H9 (cell line): ENCODE measurements at regions not wholly inside any gene's neighbourhood (a gene's known extent, or its start where the extent isn't known, plus 50 kb on each side); places are given as distances from the start of the nearest gene placed in this dataset.

Source experiments
- DNase-seq: peaks from one replicate; pipeline ENCODE4 v3.0.0-alpha.2; 2017
- H2AFZ ChIP-seq: one replicate; pipeline ENCODE4 v1.6.1; 2013; ENCODE audit warnings: mild to moderate bottlenecking, low read length, control low read depth, moderate library complexity
- H2AK5ac ChIP-seq: 2 replicates; pipeline ENCODE4 v1.6.1; 2013; ENCODE audit warnings: low read length, control low read depth, mixed read lengths; ENCODE audit not compliant: insufficient read length
- H2BK120ac ChIP-seq: one replicate; pipeline ENCODE4 v1.6.1; 2013; ENCODE audit warnings: low read depth, mild to moderate bottlenecking, low read length, control low read depth, inconsistent platforms; ENCODE audit not compliant: poor library complexity, severe bottlenecking
- H2BK12ac ChIP-seq: 2 replicates; pipeline ENCODE4 v1.6.1; 2013; ENCODE audit warnings: low read length, control low read depth, mixed read lengths, low read depth; ENCODE audit not compliant: insufficient read length
- H2BK15ac ChIP-seq: 2 replicates; pipeline ENCODE4 v1.6.1; 2013; ENCODE audit warnings: low read depth, low read length, control low read depth
- H2BK20ac ChIP-seq: one replicate; pipeline ENCODE4 v1.6.1; 2013; ENCODE audit warnings: low read depth, mild to moderate bottlenecking, low read length, control low read depth, inconsistent platforms; ENCODE audit not compliant: poor library complexity, severe bottlenecking
- H2BK5ac ChIP-seq: 2 replicates; pipeline ENCODE4 v1.6.1; 2013; ENCODE audit warnings: low read length, control low read depth, mixed read lengths; ENCODE audit not compliant: insufficient read length
- H3K14ac ChIP-seq: 2 replicates; pipeline ENCODE4 v1.6.1; 2013; ENCODE audit warnings: low read length, control low read depth; ENCODE audit not compliant: insufficient read depth
- H3K18ac ChIP-seq: 2 replicates; pipeline ENCODE4 v1.6.1; 2013; ENCODE audit warnings: low read depth, mild to moderate bottlenecking, mixed read lengths, low read length, control low read depth; ENCODE audit not compliant: insufficient read length
- H3K23ac ChIP-seq: 2 replicates; pipeline ENCODE4 v1.6.1; 2013; ENCODE audit warnings: low read length, control low read depth, mixed read lengths, low read depth; ENCODE audit not compliant: insufficient read length
- H3K23me2 ChIP-seq: 2 replicates; pipeline ENCODE4 v1.6.1; 2013; ENCODE audit warnings: low read depth, mild to moderate bottlenecking, mixed read lengths, low read length, control low read depth; ENCODE audit not compliant: insufficient read length, poor library complexity, severe bottlenecking
- H3K27ac ChIP-seq: 2 replicates; pipeline ENCODE4 v1.5.1; 2013; ENCODE audit warnings: low read length, control low read depth, mixed read lengths, low read depth; ENCODE audit not compliant: insufficient read length
- H3K27me3 ChIP-seq: 2 replicates; pipeline ENCODE4 v1.6.1; 2013; ENCODE audit warnings: low read length, control low read depth, inconsistent platforms; ENCODE audit not compliant: insufficient read depth
- H3K4ac ChIP-seq: 2 replicates; pipeline ENCODE4 v1.6.1; 2013; ENCODE audit warnings: low read depth, mild to moderate bottlenecking, control low read depth, inconsistent platforms, low read length, moderate library complexity
- H3K4me1 ChIP-seq: 2 replicates; pipeline ENCODE4 v1.6.1; 2013; ENCODE audit warnings: low read length, control low read depth, inconsistent platforms; ENCODE audit not compliant: insufficient read depth
- H3K4me2 ChIP-seq: 2 replicates; pipeline ENCODE4 v1.6.1; 2013; ENCODE audit warnings: low read length, control low read depth, mixed read lengths; ENCODE audit not compliant: insufficient read length, insufficient read depth
- H3K56ac ChIP-seq: 2 replicates; pipeline ENCODE4 v1.6.1; 2013; ENCODE audit warnings: low read depth, mild to moderate bottlenecking, mixed read lengths, low read length, control low read depth; ENCODE audit not compliant: insufficient read length
- H3K79me1 ChIP-seq: 2 replicates; pipeline ENCODE4 v1.6.1; 2013; ENCODE audit warnings: low read depth, mild to moderate bottlenecking, moderate library complexity, low read length, control low read depth, inconsistent platforms; ENCODE audit not compliant: insufficient read depth, poor library complexity, severe bottlenecking
- H3K79me2 ChIP-seq: 2 replicates; pipeline ENCODE4 v1.6.1; 2013; ENCODE audit warnings: low read length, control low read depth, inconsistent platforms; ENCODE audit not compliant: insufficient read depth
- H3K9ac ChIP-seq: 2 replicates; pipeline ENCODE4 v1.6.1; 2013; ENCODE audit warnings: low read length, control low read depth, mixed read lengths; ENCODE audit not compliant: insufficient read length; ENCODE audit errors: extremely low read depth
- H3K9me3 ChIP-seq: one replicate; pipeline ENCODE4 v1.6.1; 2013; ENCODE audit warnings: low read depth, low read length, inconsistent platforms; ENCODE audit not compliant: control insufficient read depth
- H3T11ph ChIP-seq: one replicate; pipeline ENCODE4 v1.6.1; 2013; ENCODE audit warnings: mild to moderate bottlenecking, low read length, control low read depth, inconsistent platforms
- H4K20me1 ChIP-seq: one replicate; pipeline ENCODE4 v1.6.1; 2013; ENCODE audit not compliant: control insufficient read depth, insufficient read length, insufficient read depth
- H4K5ac ChIP-seq: 2 replicates; pipeline ENCODE4 v1.6.1; 2013; ENCODE audit warnings: low read depth, mild to moderate bottlenecking, mixed read lengths, low read length, control low read depth; ENCODE audit not compliant: insufficient read length
- H4K8ac ChIP-seq: replicated peaks from 2 replicates; pipeline ENCODE4 v1.6.1; 2013; ENCODE audit warnings: low read length, control low read depth, mixed read lengths, low read depth; ENCODE audit not compliant: insufficient read length
- H4K91ac ChIP-seq: 2 replicates; pipeline ENCODE4 v1.6.1; 2013; ENCODE audit warnings: low read depth, mild to moderate bottlenecking, moderate library complexity, mixed read lengths, low read length, control low read depth; ENCODE audit not compliant: insufficient read length
- H3K27ac Mint-ChIP-seq, 3 experiments: 2 replicates in 2 of 3; 3 replicates in 1 of 3; pipeline ENCODE4 v1.8.0; 2020 to 2021; ENCODE audit warnings: mixed read lengths in 3 of 3, mild to moderate bottlenecking in 1 of 3, moderate library complexity in 1 of 3
- H3K27me3 Mint-ChIP-seq: 2 replicates; pipeline ENCODE4 v1.8.0; 2021; ENCODE audit warnings: low read depth, mild to moderate bottlenecking, moderate library complexity, mixed read lengths
- H3K36me3 Mint-ChIP-seq, 3 experiments: 2 replicates in 2 of 3; 3 replicates in 1 of 3; pipeline ENCODE4 v1.8.0; 2020 to 2021; ENCODE audit warnings: low read depth in 3 of 3, mixed read lengths in 3 of 3; ENCODE audit not compliant: insufficient read depth in 1 of 3
- H3K4me1 Mint-ChIP-seq, 2 experiments: 2 replicates each; pipeline ENCODE4 v1.8.0; 2020; ENCODE audit warnings: mixed read lengths in 2 of 2
- H3K4me3 Mint-ChIP-seq, 2 experiments: 2 replicates in 1 of 2; 3 replicates in 1 of 2; pipeline ENCODE4 v1.8.0; 2020 to 2021; ENCODE audit warnings: mild to moderate bottlenecking in 2 of 2, mixed read lengths in 2 of 2, moderate library complexity in 1 of 2
- H3K9me3 Mint-ChIP-seq, 2 experiments: 2 replicates in 1 of 2; 3 replicates in 1 of 2; pipeline ENCODE4 v1.8.0; 2020; ENCODE audit warnings: mild to moderate bottlenecking in 2 of 2, mixed read lengths in 2 of 2, moderate library complexity in 1 of 2
- WGBS: extraction: QIAGEN DNeasy Blood & Tissue Kit; methylation state at CpG from one replicate; pipeline ENCODE4 v1.1.7; 2013; ENCODE audit warnings: missing lambda C conversion rate, low lambda C conversion rate, mixed read lengths; ENCODE audit not compliant: insufficient read length; ENCODE audit errors: extremely low coverage; 5-methylcytosine and 5-hydroxymethylcytosine counted together
- TF ChIP-seq, protein P1 (sequence below): fragments of 200-600 bp; sonication (generic); conservative IDR thresholded peaks from 3 replicates; pipeline ENCODE4 v1.8.0; 2021; ENCODE audit warnings: antibody characterized with exemption, mild to moderate bottlenecking

DNA sequence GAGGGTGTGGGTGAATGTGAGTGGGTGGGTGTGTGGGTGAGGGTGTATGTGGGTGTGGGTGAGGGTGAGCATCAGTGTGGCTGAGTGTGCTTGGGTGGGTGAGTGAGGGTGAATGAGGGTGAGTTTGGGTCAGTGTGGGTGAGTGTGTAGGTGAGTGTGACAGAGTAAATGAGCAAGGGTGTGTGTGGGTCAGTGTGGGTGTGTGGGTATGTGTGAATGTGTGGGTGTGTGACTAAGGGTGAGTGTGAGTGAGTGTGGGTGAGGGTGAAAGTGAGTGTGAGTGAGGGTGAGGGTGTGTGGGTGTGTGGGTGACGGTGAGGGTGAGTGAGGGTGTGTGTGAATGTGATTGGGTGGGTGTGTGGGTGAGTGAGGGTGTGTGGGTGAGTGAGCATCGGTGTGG lies 1676.7 kb upstream of the TENM3 start:
- H3K4me3 Mint-ChIP-seq, result no peak overlapping the region
- TF ChIP-seq, protein P1, sequence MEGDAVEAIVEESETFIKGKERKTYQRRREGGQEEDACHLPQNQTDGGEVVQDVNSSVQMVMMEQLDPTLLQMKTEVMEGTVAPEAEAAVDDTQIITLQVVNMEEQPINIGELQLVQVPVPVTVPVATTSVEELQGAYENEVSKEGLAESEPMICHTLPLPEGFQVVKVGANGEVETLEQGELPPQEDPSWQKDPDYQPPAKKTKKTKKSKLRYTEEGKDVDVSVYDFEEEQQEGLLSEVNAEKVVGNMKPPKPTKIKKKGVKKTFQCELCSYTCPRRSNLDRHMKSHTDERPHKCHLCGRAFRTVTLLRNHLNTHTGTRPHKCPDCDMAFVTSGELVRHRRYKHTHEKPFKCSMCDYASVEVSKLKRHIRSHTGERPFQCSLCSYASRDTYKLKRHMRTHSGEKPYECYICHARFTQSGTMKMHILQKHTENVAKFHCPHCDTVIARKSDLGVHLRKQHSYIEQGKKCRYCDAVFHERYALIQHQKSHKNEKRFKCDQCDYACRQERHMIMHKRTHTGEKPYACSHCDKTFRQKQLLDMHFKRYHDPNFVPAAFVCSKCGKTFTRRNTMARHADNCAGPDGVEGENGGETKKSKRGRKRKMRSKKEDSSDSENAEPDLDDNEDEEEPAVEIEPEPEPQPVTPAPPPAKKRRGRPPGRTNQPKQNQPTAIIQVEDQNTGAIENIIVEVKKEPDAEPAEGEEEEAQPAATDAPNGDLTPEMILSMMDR, result no peak

More for the DNA sequence above, 1676.7 kb upstream of the TENM3 start:
- WGBS, result 100% methylated on average over 2 of the region's 2 CpGs
- Histone ChIP-seq H2BK20ac (no peak overlapping the region), H3K79me1 (no peaks in the 10 kb centered on the region), H4K5ac (peak overlapping the region; percentile 90), H3K27me3 (no peaks in the 10 kb centered on the region), H2BK5ac (no peak overlapping the region), H2BK15ac (no peak overlapping the region), H2BK12ac (no peak overlapping the region), H4K20me1 (no peaks in the 10 kb centered on the region), H3K56ac (no peak overlapping the region), H2BK120ac (no peak overlapping the region), H3K27ac (no peak overlapping the region), H3T11ph (no peak overlapping the region), H2AFZ (no peak overlapping the region), H3K9ac (no peak overlapping the region), H3K18ac (no peak overlapping the region), H3K79me2 (no peaks in the 10 kb centered on the region), H4K8ac (peak overlapping the region; percentile 24), H3K23me2 (no peaks in the 10 kb centered on the region), H2AK5ac (no peak overlapping the region), H3K4me2 (no peak overlapping the region), H3K23ac (no peak overlapping the region), H4K91ac (no peak overlapping the region), H3K4ac (no peak overlapping the region), H3K9me3 (no peaks in the 10 kb centered on the region), H3K4me1 (no peaks in the 10 kb centered on the region), H3K14ac (no peak overlapping the region)
- DNase-seq, result no peak
- Mint-ChIP-seq H3K27ac (no peak overlapping the region), H3K9me3 (peaks cover 0 to 2% of the 10 kb centered on the region in 2 experiments; a peak in 2 of 5 replicates), H3K36me3 (peaks cover 0 to 1% (median 0%) of the 10 kb centered on the region in 3 experiments; a peak in 1 of 7 replicates), H3K27me3 (no peaks in the 10 kb centered on the region), H3K4me1 (peaks cover 0 to 1% of the 10 kb centered on the region in 2 experiments; a peak in 2 of 4 replicates)
